ENCODE measurements at regions not wholly inside any gene's neighbourhood (a gene's known extent, or its start where the extent isn't known, plus 50 kb on each side); places are given as distances from the start of the nearest gene placed in this dataset.
"Not testable (repeated sequence)": the region's sequence is repeated elsewhere in the genome, so short reads cannot be mapped to it uniquely, and the experiment has no call there.

DNA sequence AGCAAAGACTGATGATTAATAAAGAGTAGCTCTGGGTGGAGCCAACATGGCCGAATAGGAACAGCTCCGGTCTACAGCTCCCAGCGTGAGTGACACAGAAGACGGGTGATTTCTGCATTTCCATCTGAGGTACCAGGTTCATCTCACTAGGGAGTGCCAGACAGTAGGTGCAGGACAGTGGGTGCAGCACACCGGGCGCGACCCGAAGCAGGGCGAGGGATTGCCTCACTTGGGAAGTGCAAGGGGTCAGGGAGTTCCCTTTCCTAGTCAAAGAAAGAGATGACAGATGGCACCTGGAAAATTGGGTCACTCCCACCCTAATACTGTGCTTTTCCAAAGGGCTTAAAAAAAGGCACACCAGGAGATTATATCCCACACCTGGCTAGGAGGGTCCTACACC is 533.4 kb upstream of the LRATD1 start:
- not testable (repeated sequence) for DNase-seq

DNA sequence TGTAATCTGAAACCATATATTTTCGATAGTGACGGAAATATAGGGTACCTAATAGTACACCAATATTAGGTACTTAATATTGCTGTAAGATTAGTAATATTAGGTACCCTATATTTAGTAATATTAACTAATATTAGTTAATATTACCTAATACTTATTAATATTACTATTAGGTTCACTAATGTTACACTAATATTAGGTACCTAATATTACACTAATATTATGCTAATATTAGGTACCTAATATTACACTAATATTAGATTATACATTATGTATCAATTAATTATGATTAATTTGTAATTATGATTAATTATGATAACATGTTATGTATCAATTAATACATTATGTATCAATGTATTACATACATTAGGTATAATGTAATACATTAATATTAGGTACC is 518.2 kb upstream of the LRATD1 start:
- no peak for DNase-seq

DNA sequence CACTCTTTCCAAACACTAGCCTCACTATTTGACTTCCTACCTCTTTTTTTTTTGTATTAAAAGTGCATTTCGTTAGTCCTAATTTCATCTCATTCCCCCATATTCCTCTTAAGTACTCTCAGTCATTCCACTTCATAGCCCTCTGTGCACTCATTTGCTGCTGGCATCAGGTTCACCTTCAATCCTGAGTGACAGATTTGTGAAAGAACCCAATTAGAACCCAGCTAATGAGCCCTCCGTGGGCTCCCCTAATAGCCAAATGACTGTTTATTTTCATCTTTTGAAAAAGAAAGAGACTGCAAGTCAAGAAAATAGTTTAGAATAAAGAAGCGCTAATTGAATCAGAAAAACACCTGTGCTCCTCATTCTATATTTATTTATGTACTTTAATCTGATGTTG is 512.1 kb upstream of the LRATD1 start:
- DNase-seq, result no peak

DNA sequence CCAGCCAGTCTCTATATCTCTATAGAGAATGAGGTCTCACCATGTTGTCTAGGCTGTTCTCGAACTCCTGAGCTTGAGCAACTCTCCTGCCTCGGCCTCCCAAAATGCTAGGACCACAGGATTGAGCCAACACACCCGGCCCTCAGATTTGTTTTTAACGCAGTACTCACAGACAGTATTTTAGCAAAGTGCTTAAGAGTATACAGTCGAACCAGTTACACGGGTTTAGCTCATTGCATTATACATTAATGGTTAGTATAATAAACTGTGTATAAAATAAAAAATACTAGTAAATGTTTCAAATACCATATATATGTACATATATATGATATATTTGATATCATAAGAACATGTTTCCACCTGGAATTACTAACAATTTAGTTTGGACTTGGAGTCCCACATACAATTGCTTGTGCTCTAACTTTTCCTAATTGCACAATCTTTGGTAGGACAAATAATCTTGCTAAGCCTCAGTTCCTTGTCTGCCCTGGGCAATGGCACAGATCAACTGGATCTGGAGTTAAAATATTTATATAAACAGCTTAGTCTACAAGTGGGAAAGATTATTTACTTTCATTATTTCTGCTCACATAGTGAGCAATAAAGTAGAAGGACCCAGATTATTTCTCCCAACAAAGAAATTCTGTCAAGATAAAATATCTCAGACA is 508.9 kb upstream of the LRATD1 start:
- DNase-seq, result no peak

DNA sequence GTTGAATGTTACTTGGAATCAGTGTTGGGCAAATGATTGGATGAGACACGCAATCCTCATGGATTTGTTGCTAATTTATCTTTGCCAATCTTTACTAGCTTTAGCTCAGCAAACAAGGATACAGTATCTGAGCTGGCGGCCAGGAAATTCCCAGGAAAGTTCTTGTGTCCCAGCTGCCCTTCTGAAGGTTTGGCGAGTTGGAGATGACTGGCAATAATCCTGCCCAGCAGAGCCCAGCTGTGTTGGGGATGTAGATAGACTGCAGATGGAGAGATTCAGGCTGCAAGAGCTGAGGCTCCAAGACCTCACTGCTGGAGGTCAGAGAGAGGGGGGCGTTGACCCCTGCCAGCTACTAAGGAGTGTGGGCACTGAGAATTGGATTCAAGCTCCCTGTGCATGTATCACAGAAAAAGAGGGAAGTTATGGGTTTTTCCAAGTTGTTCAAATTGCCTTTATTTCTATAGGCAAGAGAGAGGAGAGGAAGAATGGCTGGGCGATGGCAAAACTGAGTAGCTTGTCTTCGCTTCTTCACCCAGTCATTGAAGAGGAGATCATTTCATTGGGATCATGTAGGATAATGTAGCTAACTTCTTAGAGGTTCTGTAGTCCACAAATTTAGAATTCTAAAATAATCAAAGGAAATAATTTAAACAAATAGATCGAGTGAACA is 506.8 kb upstream of the LRATD1 start:
- no peak for DNase-seq

DNA sequence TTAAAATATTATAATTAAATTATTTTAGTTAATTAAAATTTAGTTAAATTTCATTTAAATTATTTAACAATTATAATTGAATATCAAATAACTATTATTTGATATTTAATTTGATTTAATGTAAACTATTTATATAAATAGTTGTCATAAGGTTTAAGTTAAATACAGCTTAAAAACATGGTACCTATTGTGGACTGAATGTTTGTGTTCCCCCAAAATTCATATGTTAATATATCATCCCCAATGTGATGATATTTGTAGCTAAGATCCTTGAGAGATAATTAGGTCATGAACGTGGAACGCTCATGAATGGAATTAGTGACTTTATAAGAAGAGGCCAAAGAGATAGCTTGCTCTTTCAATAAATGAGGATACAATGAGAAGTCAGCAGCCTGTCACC is 505.7 kb upstream of the LRATD1 start:
- no peak for DNase-seq

DNA sequence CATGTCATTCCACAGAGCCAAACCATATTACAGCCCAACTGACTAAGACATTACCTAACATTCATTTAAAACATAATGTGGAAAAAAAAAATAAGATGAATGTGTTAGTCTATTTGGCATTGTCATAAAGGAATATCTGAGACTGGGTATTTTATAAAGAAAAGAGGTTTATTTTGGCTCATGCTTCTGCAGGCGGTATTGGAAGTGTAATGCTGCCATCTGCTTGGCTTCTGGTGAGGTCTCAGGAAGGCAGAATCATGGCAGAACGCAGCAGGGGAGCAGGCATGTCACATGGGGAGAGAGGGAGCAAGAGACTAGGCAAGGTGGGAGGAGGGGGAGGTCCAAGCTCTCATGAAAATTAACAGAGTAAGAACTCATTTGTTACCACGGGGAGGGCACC is 504.8 kb upstream of the LRATD1 start:
- no peak for DNase-seq

DNA sequence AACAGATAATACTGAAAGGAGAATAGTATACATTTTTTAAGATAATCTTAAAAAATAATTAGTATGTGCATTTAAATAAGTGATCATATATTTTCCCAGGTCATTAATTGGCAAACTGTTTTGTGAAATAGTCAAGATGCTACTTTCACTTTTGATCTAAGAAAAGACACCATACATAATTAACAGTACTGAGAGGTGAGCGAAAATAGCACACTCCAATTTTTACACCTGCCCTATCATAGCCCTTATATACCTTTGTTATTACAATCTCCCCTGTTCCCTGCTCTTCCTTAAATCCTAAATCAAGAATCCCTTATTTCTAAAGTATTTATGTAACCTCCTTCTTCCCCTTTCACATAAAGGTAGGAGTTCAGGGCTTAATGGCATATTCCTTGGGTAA is 500.1 kb upstream of the LRATD1 start:
- DNase-seq, result no peak

DNA sequence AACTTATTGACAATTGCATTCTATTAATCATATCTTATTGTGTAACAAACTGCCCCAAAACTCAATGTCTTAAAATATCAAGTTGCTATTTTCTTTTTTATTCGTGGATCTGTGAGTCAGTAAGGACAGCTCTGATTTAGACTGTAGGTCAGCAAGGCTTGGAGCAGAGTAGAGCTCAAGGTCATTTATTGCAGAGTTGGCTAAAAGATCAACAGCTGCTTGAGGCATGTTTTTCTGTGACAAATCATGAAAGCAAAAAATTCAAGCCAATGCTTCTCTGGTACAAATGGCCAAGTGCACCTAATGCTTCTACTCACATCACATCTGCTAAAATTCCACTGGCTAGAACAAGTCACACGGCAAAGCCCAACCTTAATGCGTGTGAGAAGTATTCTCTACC is 497.7 kb upstream of the LRATD1 start:
- no peak for DNase-seq

DNA sequence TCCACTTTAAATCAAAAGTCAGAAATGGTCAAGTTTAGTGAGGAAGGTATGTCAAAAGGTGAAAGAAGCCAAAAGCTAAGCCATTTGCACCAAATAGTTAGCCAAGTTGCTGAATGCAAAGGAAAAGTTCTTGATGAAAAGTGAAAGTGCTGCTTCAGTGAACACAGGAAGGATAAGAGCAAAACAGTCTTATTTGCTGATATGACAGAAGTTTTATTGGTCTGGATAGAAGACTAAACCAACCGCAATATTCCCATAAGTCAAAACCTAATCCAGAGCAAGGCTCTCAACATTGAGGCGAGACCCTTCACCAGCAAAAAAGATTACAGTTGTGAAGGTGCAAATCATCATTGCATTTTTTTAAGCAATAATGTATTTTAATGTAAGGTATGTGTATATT is 496.5 kb upstream of the LRATD1 start:
- no peak for DNase-seq

DNA sequence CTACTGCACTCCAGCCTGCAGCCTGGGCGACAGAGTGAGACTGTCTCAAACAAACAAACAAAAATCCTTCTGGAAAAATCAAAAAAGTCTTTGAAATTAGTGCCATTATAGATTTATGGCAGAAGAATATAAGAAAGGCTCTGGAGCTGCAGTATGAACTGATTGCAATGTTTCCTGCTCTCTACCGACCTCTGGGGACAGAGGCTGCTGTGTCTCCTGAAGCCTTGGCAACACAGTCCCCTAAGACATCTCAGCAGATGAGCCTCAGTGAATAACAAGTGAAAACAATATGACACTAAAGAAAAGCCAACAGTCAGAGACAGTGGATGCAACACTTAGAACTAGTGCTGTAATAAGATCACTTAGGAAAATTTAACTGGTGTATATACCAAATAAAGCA is 494.9 kb upstream of the LRATD1 start:
- no peak for DNase-seq

DNA sequence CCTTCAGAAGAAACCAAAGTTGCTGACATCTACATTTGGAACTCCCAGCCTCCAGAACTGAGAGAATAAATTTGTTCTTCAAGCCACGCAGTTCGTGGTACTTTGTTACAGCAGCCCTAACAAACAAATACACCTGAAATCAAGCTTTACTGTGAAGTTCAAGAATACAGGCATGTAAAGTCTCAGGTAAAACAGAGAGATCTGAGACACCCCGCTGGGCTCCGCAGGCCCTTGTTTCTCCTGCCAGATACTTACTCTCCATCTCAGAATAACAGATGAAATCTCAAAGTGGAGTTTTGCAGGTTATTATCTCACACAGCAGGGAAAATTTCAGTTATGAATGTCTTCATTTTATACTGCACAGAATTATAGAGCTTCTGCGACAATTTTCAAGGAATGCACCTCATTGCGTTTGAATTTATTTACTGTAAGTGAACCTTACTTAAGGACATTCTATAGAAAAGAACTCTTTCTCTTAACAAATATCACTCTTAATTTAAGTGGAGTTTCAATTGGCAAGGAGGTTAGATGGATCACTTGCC is 492.4 kb upstream of the LRATD1 start:
- DNase-seq, result no peak

DNA sequence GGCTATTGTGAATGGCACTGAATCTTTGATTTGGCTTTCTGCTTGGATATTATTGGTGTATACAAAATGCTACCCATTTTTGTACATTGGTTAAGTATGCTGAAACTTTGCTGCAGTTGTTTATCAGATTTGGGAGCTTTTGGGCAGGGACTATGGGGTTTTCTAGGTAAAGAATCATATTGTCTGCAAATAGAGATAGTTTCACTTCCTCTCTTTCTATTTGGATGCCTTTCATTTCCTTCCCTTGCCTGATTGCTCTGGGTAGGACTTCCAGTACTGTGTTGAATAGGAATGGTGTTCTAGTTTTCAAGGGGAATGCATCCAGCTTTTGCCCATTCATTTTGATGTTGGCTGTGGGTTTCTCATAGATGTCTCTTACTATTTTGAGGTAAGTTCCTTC is 489.1 kb upstream of the LRATD1 start:
- DNase-seq, result no peak

DNA sequence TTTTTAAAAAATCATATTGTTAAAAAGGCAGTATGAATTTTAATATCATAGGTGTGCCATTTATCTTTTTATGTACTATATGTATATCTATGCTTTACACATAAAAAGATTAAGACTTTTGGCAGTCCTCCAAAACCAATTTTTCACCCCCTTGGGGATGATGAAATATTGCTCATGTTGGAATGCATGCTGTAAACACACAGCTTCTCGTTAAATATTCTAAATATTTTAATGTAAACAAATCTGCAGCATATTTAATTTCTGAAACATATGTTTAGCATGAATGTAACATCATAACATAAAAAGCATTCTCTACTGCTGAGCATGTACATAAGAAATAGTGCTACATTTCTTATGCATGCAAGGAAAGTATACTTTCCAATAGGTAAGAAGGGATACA is 484.3 kb upstream of the LRATD1 start:
- DNase-seq, result no peak

DNA sequence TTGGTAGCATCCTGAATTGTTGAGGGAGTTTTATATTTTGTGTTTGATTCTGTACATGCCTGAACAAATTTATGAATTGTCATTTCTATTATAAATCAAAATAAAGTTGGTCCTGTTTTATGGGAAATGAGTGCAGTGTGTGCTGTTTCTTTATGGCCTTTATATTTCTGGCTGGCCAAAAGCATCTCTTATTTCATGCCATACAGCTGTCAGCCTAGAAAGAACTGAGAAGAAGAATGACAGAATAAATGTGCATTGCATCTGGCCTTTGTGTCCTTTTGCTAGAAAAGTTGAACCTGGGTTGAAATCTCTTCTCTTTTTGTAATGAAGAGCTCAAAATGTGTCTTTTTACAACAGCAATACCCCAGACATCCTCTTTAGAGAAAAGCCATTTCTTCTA is 474.7 kb upstream of the LRATD1 start:
- DNase-seq, result no peak

DNA sequence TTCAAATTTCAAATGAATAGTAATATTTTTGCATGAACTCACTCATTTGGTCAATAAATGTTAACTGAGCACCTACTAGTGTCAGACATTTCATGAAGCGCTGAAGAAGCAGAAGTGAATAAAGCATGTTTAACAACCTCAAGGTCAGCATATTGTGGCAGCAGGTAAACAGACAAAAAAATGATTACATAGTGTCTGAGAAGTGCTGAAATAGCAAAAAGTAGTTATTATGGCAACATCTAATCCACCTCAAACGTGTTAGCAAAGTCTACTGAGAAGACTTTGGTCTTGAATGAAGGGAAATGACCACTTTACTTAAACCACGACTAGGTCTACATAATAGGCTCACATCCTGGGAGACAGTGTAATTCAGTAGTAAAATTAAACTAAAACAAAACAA is 452.2 kb upstream of the LRATD1 start:
- DNase-seq, result no peak

DNA sequence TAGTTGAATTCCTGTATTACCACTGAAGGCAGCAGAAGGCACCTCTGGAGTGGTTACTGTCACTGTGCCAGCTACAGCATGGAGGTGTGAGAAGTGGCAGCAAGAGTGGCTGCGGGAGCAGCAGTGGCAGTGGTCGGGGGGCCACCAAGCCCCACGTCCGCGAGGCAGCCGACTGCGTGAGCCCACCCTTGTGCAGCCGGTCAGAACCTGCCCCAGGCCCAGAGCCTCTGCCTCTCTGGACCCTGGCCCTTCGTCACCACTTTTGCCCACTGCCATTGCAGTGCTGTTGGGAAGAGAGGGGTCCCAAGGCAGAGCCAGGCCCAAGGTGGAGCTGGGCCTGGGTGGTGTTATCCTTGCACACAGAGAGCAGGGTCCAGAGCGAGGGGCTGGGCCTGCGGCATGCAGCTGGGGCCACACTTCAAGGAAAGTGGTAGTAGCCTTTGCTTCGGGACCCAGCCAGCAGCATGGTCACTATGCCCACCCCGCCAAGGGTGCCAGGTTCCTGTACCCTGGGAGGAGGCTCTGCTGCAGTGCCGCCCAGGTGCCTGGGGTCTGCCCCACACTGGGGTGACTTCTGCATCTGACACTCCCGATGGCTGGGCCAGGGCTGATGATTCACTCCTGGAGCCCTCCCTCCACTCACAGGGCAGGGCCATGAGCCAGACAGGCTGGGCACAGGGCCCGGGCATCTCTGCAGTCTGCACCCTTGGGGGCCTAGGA is 450.1 kb upstream of the LRATD1 start:
- no peak for DNase-seq

DNA sequence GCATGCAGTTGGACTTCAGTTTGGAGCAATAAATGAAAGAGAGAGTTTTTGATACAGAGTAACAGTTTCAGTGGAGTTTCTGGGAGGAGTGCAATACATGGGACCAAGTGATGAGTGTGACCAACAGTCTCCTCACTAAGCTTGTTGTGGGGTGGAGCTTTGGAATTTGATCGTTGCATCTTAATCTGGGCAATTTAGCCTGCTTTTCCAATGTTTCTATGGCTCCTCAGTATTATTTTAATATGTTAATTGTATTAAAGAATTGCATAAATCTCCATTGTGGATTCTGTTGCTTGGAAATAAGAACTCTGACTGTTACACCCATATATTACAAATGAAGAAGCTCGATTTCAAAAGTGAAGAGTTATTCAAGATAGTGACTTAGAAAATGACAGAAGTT is 446.6 kb upstream of the LRATD1 start:
- no peak for DNase-seq

DNA sequence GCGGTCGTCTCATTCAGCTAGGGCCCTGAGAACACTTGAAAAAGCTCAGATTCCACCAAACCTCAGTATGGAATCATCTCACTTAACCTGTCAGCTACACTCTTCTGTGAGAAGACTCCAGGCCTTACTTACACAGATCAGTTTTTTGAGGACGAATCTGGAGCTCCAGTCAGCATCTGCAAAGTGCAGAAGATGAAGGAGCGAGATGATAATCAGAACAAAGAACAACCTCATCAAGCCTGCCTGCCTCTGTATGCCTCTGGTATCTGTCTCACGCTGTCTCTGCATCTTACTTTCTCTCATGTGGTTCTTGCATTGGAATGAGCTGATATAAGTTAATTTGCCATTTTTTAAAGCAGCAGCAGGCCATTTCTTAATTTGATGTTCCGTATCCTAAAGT is 444.1 kb upstream of the LRATD1 start:
- no peak for DNase-seq

DNA sequence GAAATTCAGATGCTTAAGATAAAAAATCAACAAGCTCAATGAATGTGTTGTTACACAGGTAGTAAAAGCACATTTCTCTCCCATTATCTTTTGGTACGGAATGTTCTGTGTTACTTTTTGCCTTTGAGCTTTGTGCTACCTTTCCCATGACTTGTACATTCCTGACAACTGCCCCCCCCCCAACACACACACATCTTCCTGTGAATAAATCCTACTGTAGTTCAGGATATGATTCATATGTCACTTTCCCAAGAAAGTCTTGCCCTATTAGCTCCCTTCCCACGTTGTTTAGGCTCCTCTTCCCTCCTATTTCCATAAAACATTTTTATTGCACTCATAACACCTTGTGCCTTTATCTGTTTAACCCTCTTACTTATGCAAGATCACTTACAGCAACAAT is 442.6 kb upstream of the LRATD1 start:
- no peak for DNase-seq

DNA sequence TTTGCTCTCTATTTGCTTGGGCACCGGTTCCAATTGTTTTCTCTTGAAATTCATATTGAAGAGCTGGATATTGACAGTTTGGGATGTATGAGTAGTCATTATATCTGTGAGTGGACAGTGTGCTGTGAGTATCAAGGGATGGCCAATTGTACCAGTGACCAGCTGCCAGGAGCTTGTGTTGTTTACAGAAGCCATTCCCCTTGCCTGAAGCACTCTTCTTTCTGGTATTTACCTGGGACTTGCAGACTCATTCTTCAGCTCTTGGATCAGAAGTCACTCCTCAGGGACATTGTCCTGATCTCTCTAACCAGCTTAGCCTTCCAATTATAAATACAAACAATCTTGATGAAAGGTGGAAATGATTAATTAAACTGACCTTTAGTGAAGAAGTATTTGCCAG is 438.3 kb upstream of the LRATD1 start:
- no peak for DNase-seq

DNA sequence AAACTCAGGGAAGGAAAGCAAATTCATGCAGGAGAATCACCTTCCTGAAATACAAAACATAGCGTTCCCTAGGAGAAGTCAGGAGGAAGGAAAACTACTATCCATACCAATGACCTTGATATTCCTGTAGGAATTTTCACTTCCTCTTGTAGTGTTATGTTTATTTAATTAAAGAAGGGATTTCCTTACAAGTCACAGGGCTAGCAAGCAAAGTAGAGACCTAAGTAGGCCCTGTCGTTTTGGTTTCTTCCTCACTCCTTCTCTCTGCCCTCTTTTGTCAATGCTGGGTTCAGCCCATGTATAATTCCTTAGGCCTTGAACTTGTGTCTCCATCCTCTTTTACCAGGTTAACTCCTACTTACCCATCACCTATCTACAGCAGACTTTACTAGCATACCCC is 435.2 kb upstream of the LRATD1 start:
- no peak for DNase-seq

DNA sequence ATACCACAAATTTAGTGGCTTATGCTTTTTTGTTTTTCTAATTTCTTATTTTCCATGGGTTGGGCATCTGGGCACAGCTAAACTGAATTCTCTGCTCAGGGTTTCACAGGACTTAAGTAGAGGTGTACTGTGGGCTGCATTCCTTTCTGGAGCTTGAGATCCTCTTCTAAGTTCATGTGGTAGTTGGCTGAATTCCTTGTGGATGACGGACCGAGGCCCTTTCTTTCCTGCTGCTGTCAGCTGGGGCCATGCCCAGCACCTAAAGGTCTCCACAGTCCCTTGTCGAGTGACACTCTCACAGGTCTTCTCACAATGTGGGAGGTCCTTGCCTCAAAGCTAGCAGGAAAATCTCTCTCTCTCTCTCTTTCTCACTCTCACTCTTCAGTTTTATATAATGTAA is 433.5 kb upstream of the LRATD1 start:
- DNase-seq, result no peak

DNA sequence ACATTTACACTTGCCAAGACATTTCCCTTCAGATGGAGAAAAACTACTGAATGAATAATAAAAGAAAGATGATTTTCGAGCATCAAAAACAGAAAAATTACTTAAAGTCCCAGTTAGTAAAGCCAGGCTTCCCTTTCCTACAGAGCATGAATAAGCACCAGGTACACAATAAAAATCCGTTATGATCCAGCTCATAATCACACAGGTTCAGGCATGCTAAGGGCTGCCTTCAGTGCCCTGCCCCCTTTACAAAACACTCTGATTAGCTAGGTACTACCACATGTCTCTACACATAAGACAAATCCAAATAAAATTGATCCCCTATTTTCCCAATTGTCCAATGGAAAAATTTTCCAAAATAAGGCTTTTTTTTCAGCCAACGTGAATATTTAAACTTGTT is 413.2 kb upstream of the LRATD1 start:
- DNase-seq, result no peak

Data from inflammatory macrophage treated with lipopolysaccharide for 1 hour (primary cell).